ENCODE measurements at regions not wholly inside any gene's neighbourhood (a gene's known extent, or its start where the extent isn't known, plus 50 kb on each side); places are given as distances from the start of the nearest gene placed in this dataset.

DNA sequence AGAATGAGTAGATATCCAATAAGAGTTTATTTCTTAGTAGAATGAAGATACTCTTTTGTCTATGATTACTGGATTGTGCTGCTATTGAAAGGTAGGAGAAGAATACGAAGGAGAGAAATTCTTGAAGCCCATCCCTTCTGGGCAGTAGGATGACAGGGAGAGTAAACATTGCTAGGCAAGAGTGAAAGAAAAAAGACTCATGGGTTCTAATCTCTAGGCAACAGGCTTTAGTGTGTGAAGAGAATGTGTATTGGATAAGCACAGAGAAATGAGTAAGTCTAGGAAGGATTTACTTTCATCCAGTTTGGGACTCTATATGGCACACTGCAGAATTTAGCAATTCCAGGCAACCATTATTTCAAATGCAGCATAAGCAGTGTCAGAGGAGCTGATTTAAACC, 216.0 kb downstream of the GABRG2 start:
- POLR2A ChIA-PET = no interaction called here
- Histone ChIP-seq H3K36me3 (ENCODE audit: insufficient read depth, low read length) (no peaks in the 10 kb centered on the region), H3K4me3 (ENCODE audit: low read length) (no peak overlapping the region), H3K9me3 (ENCODE audit: low read length) (no peaks in the 10 kb centered on the region), H3K27me3 (ENCODE audit: insufficient read depth, low read length, poor library complexity, severe bottlenecking) (no peaks in the 10 kb centered on the region), H3K27ac (ENCODE audit: low read depth, low read length) (no peak overlapping the region), H3K4me1 (ENCODE audit: insufficient read depth, low read length) (no peaks in the 10 kb centered on the region)
- Mint-ChIP-seq H3K4me1 (no peaks in the 10 kb centered on the region), H3K9me3 (peaks cover 5 to 22% (median 9%) of the 10 kb centered on the region in 5 donors), H3K27me3 (no peaks in the 10 kb centered on the region), H3K36me3 (no peaks in the 10 kb centered on the region), H3K4me3 (no peak overlapping the region), H3K27ac (no peak overlapping the region)
- CTCF ChIA-PET = interaction anchor here (1.0 kb wide), 1 partner anchor 295 kb away, joined by 3 read pairs; no protein-coding TSS in a partner anchor
- no peak for DNase-seq

- no peak overlapping the region for H3K27ac Mint-ChIP-seq
- CTCF ChIA-PET = no interaction called here
- no peaks in the 10 kb centered on the region for H3K27me3 Mint-ChIP-seq
- no peak overlapping the region for H3K4me3 Mint-ChIP-seq
- H3K9me3 Mint-ChIP-seq = peaks cover 3 to 10% (median 7%) of the 10 kb centered on the region in 5 donors
- H3K4me1 Mint-ChIP-seq = no peaks in the 10 kb centered on the region
- Histone ChIP-seq H3K27ac (ENCODE audit: low read depth, low read length) (no peak overlapping the region), H3K9me3 (ENCODE audit: low read length) (no peaks in the 10 kb centered on the region), H3K4me1 (ENCODE audit: insufficient read depth, low read length) (no peaks in the 10 kb centered on the region), H3K4me3 (ENCODE audit: low read length) (no peak overlapping the region), H3K27me3 (ENCODE audit: insufficient read depth, low read length, poor library complexity, severe bottlenecking) (no peaks in the 10 kb centered on the region), H3K36me3 (ENCODE audit: insufficient read depth, low read length) (no peaks in the 10 kb centered on the region)
- POLR2A ChIA-PET = no interaction called here
- DNase-seq = no peak
- no peaks in the 10 kb centered on the region for H3K36me3 Mint-ChIP-seq
Observed at GRCh38 chr5:162288647-162289296, 221.2 kb downstream of the GABRG2 start.

- Mint-ChIP-seq H3K27ac (no peak overlapping the region), H3K9me3 (peaks cover 2 to 13% (median 6%) of the 10 kb centered on the region in 5 donors), H3K4me3 (no peak overlapping the region), H3K36me3 (no peaks in the 10 kb centered on the region), H3K4me1 (no peaks in the 10 kb centered on the region), H3K27me3 (no peaks in the 10 kb centered on the region)
- POLR2A ChIA-PET = no interaction called here
- Histone ChIP-seq H3K27me3 (ENCODE audit: insufficient read depth, low read length, poor library complexity, severe bottlenecking) (no peaks in the 10 kb centered on the region), H3K4me3 (ENCODE audit: low read length) (no peak overlapping the region), H3K4me1 (ENCODE audit: insufficient read depth, low read length) (no peaks in the 10 kb centered on the region), H3K9me3 (ENCODE audit: low read length) (no peaks in the 10 kb centered on the region), H3K36me3 (ENCODE audit: insufficient read depth, low read length) (no peaks in the 10 kb centered on the region), H3K27ac (ENCODE audit: low read depth, low read length) (no peak overlapping the region)
- no peak for DNase-seq
- CTCF ChIA-PET = no interaction called here
Observed at GRCh38 chr5:162289489-162289888, 221.9 kb downstream of the GABRG2 start.

DNA sequence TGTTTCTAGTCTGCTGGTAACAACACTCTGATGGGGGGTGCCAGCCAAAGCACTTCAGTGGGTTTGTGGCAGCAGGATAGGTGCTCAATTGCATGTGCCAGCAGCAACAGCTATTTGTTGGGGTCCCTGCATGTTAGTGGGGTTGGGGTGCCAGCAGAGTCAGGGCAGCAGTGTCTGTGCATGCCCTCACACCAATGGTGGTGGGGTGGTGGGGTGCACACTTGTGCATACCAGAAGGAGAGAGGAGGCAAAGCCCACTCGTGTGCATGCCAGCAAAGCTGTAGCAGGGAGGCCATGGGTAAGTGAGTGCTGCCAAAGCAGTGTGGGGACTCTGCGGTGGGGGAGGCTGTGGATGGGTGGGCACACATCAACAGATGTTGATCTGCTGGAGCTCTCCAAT, 232.2 kb downstream of the GABRG2 start:
- no peaks in the 10 kb centered on the region for H3K27me3 Mint-ChIP-seq
- Histone ChIP-seq H3K27ac (ENCODE audit: low read depth, low read length) (no peak overlapping the region), H3K36me3 (ENCODE audit: insufficient read depth, low read length) (no peaks in the 10 kb centered on the region), H3K27me3 (ENCODE audit: insufficient read depth, low read length, poor library complexity, severe bottlenecking) (no peaks in the 10 kb centered on the region), H3K9me3 (ENCODE audit: low read length) (no peaks in the 10 kb centered on the region), H3K4me1 (ENCODE audit: insufficient read depth, low read length) (no peaks in the 10 kb centered on the region), H3K4me3 (ENCODE audit: low read length) (no peak overlapping the region)
- ChIA-PET CTCF (no interaction called here), POLR2A (no interaction called here)
- no peaks in the 10 kb centered on the region for H3K4me1 Mint-ChIP-seq
- no peaks in the 10 kb centered on the region for H3K36me3 Mint-ChIP-seq
- peaks cover under 1 to 7% (median 5%) of the 10 kb centered on the region in 5 donors for H3K9me3 Mint-ChIP-seq
- H3K4me3 Mint-ChIP-seq = no peak overlapping the region
- no peak overlapping the region for H3K27ac Mint-ChIP-seq
- DNase-seq = no peak

- Mint-ChIP-seq H3K36me3 (no peaks in the 10 kb centered on the region), H3K4me1 (no peaks in the 10 kb centered on the region), H3K27ac (no peak overlapping the region), H3K4me3 (no peak overlapping the region), H3K9me3 (peaks cover 0 to 15% (median 8%) of the 10 kb centered on the region in 5 donors), H3K27me3 (no peaks in the 10 kb centered on the region)
- Histone ChIP-seq H3K27ac (ENCODE audit: low read depth, low read length) (no peak overlapping the region), H3K27me3 (ENCODE audit: insufficient read depth, low read length, poor library complexity, severe bottlenecking) (no peaks in the 10 kb centered on the region), H3K36me3 (ENCODE audit: insufficient read depth, low read length) (no peaks in the 10 kb centered on the region), H3K9me3 (ENCODE audit: low read length) (no peaks in the 10 kb centered on the region), H3K4me1 (ENCODE audit: insufficient read depth, low read length) (no peaks in the 10 kb centered on the region), H3K4me3 (ENCODE audit: low read length) (no peak overlapping the region)
- DNase-seq = no peak
- ChIA-PET CTCF (no interaction called here), POLR2A (no interaction called here)
Observed at GRCh38 chr5:162301356-162301755, 233.8 kb downstream of the GABRG2 start.

DNA sequence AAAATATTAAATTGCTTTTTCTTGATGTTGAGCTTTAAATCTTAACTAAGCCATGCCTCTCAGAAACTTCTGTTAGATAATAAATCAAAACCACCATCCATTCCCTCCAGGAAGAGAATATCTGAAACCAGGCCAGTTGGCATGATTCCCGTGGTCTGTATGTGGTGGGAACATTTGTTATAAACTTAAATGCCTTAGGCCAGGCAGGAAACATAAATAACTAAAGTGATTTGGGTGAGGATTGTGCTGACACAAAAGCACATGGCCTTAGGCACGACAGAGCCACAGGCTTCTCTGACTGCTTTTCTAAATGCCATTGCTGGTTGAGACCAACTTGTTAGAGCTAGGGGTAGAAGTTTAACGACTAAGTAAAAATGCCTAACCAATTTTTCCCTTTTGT, 255.9 kb downstream of the GABRG2 start:
- no peak overlapping the region for H3K4me3 ChIP-seq (ENCODE audit: low read length)
- Mint-ChIP-seq H3K36me3 (peaks cover 0 to 3% (median 0%) of the 10 kb centered on the region in 3 donors), H3K27ac (no peak overlapping the region), H3K4me1 (no peaks in the 10 kb centered on the region), H3K4me3 (no peak overlapping the region), H3K27me3 (no peaks in the 10 kb centered on the region), H3K9me3 (peaks cover 6 to 28% (median 16%) of the 10 kb centered on the region in 5 donors)
- H3K27ac ChIP-seq (ENCODE audit: low read depth, low read length) = no peak overlapping the region
- H3K9me3 ChIP-seq (ENCODE audit: low read length) = no peaks in the 10 kb centered on the region
- DNase-seq = no peak
- H3K27me3 ChIP-seq (ENCODE audit: insufficient read depth, low read length, poor library complexity, severe bottlenecking) = no peaks in the 10 kb centered on the region
- CTCF ChIA-PET = no interaction called here
- no peaks in the 10 kb centered on the region for H3K36me3 ChIP-seq (ENCODE audit: insufficient read depth, low read length)
- POLR2A ChIA-PET = no interaction called here
- H3K4me1 ChIP-seq (ENCODE audit: insufficient read depth, low read length) = no peaks in the 10 kb centered on the region

DNA sequence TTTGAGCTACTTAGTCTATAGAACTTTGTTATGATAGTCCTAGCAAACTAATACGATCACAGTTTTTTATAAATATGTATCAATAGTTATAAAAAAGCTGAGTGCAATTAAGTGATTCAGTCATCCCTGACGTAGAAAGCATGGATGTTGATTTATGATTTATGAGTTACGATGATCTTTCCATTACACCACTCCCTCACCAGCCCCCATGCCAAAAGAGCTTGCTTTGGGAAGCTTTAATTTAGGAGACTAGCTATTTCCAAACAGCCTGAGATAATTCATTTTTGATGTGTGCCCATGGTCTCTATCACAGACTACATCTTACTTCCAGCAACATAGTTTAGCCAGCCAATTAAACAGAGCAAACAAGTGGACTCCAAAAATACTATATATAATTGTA, 256.8 kb downstream of the GABRG2 start:
- no peak overlapping the region for H3K27ac Mint-ChIP-seq
- H3K27me3 Mint-ChIP-seq = peaks cover 0 to under 1% of the 10 kb centered on the region in 2 donors
- CTCF ChIA-PET = no interaction called here
- H3K9me3 ChIP-seq (ENCODE audit: low read length) = no peaks in the 10 kb centered on the region
- H3K27ac ChIP-seq (ENCODE audit: low read depth, low read length) = no peak overlapping the region
- POLR2A ChIA-PET = no interaction called here
- no peak overlapping the region for H3K4me3 Mint-ChIP-seq
- no peaks in the 10 kb centered on the region for H3K4me1 Mint-ChIP-seq
- H3K4me3 ChIP-seq (ENCODE audit: low read length) = no peak overlapping the region
- no peaks in the 10 kb centered on the region for H3K4me1 ChIP-seq (ENCODE audit: insufficient read depth, low read length)
- peaks cover 6 to 27% (median 16%) of the 10 kb centered on the region in 5 donors for H3K9me3 Mint-ChIP-seq
- no peaks in the 10 kb centered on the region for H3K27me3 ChIP-seq (ENCODE audit: insufficient read depth, low read length, poor library complexity, severe bottlenecking)
- DNase-seq = no peak
- no peaks in the 10 kb centered on the region for H3K36me3 ChIP-seq (ENCODE audit: insufficient read depth, low read length)
- H3K36me3 Mint-ChIP-seq = peaks cover 0 to 3% (median 0%) of the 10 kb centered on the region in 3 donors

DNA sequence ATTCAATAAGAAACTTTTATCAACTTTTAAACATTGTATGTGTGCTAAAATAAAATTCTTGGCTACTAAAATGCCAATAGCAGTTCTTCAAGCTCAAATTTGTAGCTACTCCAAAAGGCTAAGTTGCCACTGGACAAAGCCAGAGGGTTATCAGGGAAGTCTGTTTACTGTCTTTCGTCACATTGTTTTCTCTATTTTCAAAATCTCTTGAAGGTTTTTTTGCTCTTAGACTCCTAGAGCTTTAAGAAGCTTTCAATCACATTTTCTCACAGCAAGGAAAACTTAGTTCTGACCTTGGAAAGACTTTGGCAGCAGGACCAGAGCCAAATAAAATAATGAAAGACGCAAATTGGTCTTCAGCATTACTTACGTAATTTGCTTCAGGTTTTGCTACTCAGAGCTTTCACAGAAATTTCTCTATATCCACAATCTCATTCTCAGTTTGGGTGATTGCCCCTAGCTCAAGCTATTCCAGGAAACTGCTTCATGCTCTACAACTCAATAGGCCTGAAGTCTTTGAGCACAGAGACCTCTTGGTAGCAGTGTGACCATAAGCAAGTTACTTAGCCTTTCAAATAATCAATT, 257.7 kb downstream of the GABRG2 start:
- ChIA-PET CTCF (no interaction called here), POLR2A (no interaction called here)
- H3K27me3 ChIP-seq (ENCODE audit: insufficient read depth, low read length, poor library complexity, severe bottlenecking) = no peaks in the 10 kb centered on the region
- H3K36me3 ChIP-seq (ENCODE audit: insufficient read depth, low read length) = no peaks in the 10 kb centered on the region
- H3K36me3 Mint-ChIP-seq = peaks cover 0 to 3% (median 0%) of the 10 kb centered on the region in 3 donors
- no peaks in the 10 kb centered on the region for H3K9me3 ChIP-seq (ENCODE audit: low read length)
- peaks cover 5 to 19% (median 17%) of the 10 kb centered on the region in 5 donors for H3K9me3 Mint-ChIP-seq
- H3K4me3 Mint-ChIP-seq = no peak overlapping the region
- H3K4me1 Mint-ChIP-seq = no peaks in the 10 kb centered on the region
- no peak overlapping the region for H3K4me3 ChIP-seq (ENCODE audit: low read length)
- no peak for DNase-seq
- no peak overlapping the region for H3K27ac Mint-ChIP-seq
- no peaks in the 10 kb centered on the region for H3K4me1 ChIP-seq (ENCODE audit: insufficient read depth, low read length)
- H3K27ac ChIP-seq (ENCODE audit: low read depth, low read length) = no peak overlapping the region
- H3K27me3 Mint-ChIP-seq = peaks cover 0 to 1% of the 10 kb centered on the region in 2 donors

All from CD8-positive, alpha-beta memory T cell (primary cell).